Kidney epithelial cell (primary cell): ENCODE measurements at regions not wholly inside any gene's neighbourhood (a gene's known extent, or its start where the extent isn't known, plus 50 kb on each side); places are given as distances from the start of the nearest gene placed in this dataset.

ENCODE experiments used
- DNase-seq: peaks from one replicate; pipeline ENCODE4 v3.0.0-alpha.2; 2010; ENCODE audit warnings: low read depth
- H3K27me3 ChIP-seq: 2 replicates; pipeline ENCODE4 v1.6.0; 2011; ENCODE audit warnings: low read length; ENCODE audit not compliant: control insufficient read depth, insufficient read depth
- H3K36me3 ChIP-seq: 2 replicates; pipeline ENCODE4 v1.5.1; 2011; ENCODE audit warnings: low read length; ENCODE audit not compliant: control insufficient read depth, insufficient read depth
- H3K4me3 ChIP-seq: 2 replicates; pipeline ENCODE4 v1.5.1; 2011; ENCODE audit warnings: low read depth, mild to moderate bottlenecking, control low read depth, low read length
- CTCF ChIP-seq: IDR thresholded peaks from 2 replicates; pipeline ENCODE4 v1.5.1; 2011; ENCODE audit warnings: mild to moderate bottlenecking, moderate library complexity, low read length, control low read depth, inconsistent platforms; ENCODE audit not compliant: insufficient read depth, poor library complexity, severe bottlenecking

GRCh38 chr9:126128494-126129142 lies 198.0 kb upstream of the MVB12B start:
- Histone ChIP-seq H3K4me3 (no peak overlapping the region), H3K27me3 (peaks cover 5% of the 10 kb centered on the region), H3K36me3 (no peaks in the 10 kb centered on the region)
- no peak for DNase-seq
- TF ChIP-seq CTCF, result no peak

GRCh38 chr9:126131066-126132010 lies 195.3 kb upstream of the MVB12B start:
- no peak for TF ChIP-seq CTCF
- H3K4me3 ChIP-seq, result no peak overlapping the region
- DNase-seq, result no peak
- no peaks in the 10 kb centered on the region for H3K36me3 ChIP-seq
- H3K27me3 ChIP-seq, result peaks cover 2% of the 10 kb centered on the region

GRCh38 chr9:126132746-126133145 lies 193.9 kb upstream of the MVB12B start:
- no peak for TF ChIP-seq CTCF
- Histone ChIP-seq H3K27me3 (peaks cover under 1% of the 10 kb centered on the region), H3K4me3 (no peak overlapping the region), H3K36me3 (no peaks in the 10 kb centered on the region)
- DNase-seq, result no peak

GRCh38 chr9:126144196-126144595 lies 182.4 kb upstream of the MVB12B start:
- Histone ChIP-seq H3K27me3 (peaks cover 14% of the 10 kb centered on the region), H3K36me3 (no peaks in the 10 kb centered on the region), H3K4me3 (no peak overlapping the region)
- DNase-seq, result no peak
- TF ChIP-seq CTCF, result no peak

- H3K4me3 ChIP-seq, result no peak overlapping the region
- TF ChIP-seq CTCF, result no peak
- peaks cover 14% of the 10 kb centered on the region for H3K27me3 ChIP-seq
These were observed 181.8 kb upstream of the MVB12B start for GRCh38 chr9:126144603-126145456.

More at GRCh38 chr9:126144603-126145456, 181.8 kb upstream of the MVB12B start:
- no peak for DNase-seq
- H3K36me3 ChIP-seq, result no peaks in the 10 kb centered on the region
